ENCODE measurements at regions not wholly inside any gene's neighbourhood (a gene's known extent, or its start where the extent isn't known, plus 50 kb on each side); places are given as distances from the start of the nearest gene placed in this dataset.

DNA sequence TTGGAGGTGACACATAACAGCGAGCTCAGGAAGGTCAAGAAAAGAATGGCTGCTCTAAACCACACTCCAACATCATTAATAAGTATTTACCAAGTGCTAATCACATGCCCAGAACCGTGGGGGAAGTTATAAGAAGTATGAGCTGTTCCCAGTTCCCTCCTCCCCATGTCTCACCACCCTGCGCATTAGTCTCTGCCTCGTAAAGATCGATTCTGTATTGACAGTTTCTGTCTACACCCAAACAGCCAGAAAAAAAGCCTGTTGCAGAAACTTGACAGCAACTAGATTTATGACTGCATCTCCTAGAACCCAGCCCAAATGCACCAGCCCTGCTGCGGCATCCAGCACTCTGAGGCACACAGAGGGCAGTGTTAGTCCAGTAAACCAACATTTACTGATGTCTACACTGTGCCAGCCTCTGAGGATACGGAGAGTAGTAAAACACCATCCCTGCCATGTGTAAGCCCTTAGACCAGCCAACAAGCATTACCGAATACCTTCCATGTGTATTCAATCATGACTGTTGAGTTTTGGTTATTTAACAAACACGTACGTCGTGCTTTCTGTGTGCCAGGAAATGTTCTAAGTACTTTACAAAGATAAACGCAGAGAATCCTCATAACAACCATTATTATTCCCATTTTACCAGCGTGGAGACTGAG lies 63.6 kb upstream of the ZBTB40 start:
- FAIRE-seq (no peak), DNase-seq (ENCODE audit: low spot score) (no peak), ATAC-seq (no peak)
- H3K4me3 ChIP-seq (replicated peaks in 1 of 3; ENCODE audit: insufficient read depth in 1 of 3, low read depth in 2 of 3, low read length in 3 of 3): no peak overlapping the region
- no peaks in the 10 kb centered on the region for H3K4me1 ChIP-seq (ENCODE audit: insufficient read depth, low read length)
- BruUV-seq (replicated peaks): no TSS peak
- no peak overlapping the region for H3K4me2 ChIP-seq (ENCODE audit: low read depth, low read length)
- no peaks in the 10 kb centered on the region for H3K36me3 ChIP-seq (replicated peaks in 1 of 2; ENCODE audit: control insufficient read depth in 1 of 2, insufficient read depth in 2 of 2, low read length in 2 of 2)
- H4K20me1 ChIP-seq (ENCODE audit: insufficient read depth, low read length): no peaks in the 10 kb centered on the region
- no peak overlapping the region for H3K27ac ChIP-seq (ENCODE audit: extremely low read length, insufficient read depth, low read length)
- intact Hi-C loops (cut with micrococcal nuclease; ENCODE audit: unreplicated experiment) (no loop called here), in situ Hi-C loops (cut with HindIII; ENCODE audit: extremely low pct_ligation_motif_present, low pct_unique_long_range_greater_than_20kb) (no loop called here)
- CTCF ChIA-PET (ENCODE audit: low intra/inter-chr PET ratio, low total read pairs): no interaction called here
- peaks cover 6 to 67% of the 10 kb centered on the region in 2 experiments; a peak in 4 of 5 replicates for H3K27me3 ChIP-seq (ENCODE audit: control insufficient read depth in 1 of 2, insufficient read depth in 2 of 2, low read length in 2 of 2)
- no peaks in the 10 kb centered on the region for H3K9me3 ChIP-seq (ENCODE audit: low read length)
- no peaks in the 10 kb centered on the region for H3K79me2 ChIP-seq (ENCODE audit: insufficient read depth, low read length)
- H2AFZ ChIP-seq (ENCODE audit: low read length): no peak overlapping the region
- H3K9ac ChIP-seq (ENCODE audit: insufficient read depth, low read depth, low read length): no peak overlapping the region
- POLR2A ChIA-PET: no interaction called here
- 19% methylated on average over 13 of the region's 13 CpGs for WGBS (ENCODE audit: low lambda C conversion rate)
- TF ChIP-seq CBFB (CRISPR knock-in tag; IDR thresholded peaks at IDR 0.05) (no peak), AKAP8 (CRISPR knock-in tag; IDR thresholded peaks at IDR 0.05) (no peak), ZNF577 (CRISPR knock-in tag; IDR thresholded peaks at IDR 0.05; ENCODE audit: borderline replicate concordance, low read depth) (no peak), ARNTL (CRISPR knock-in tag; IDR thresholded peaks at IDR 0.05) (no peak), MEIS1 (CRISPR knock-in tag; IDR thresholded peaks at IDR 0.05; ENCODE audit: borderline replicate concordance) (no peak), HHEX (CRISPR knock-in tag; IDR thresholded peaks at IDR 0.05) (no peak), ATF7 (IDR thresholded peaks at IDR 0.05) (no peak), ATF7 (CRISPR knock-in tag; IDR thresholded peaks at IDR 0.05) (no peak), ZNF547 (CRISPR knock-in tag; IDR thresholded peaks at IDR 0.05) (no peak), ELF3 (CRISPR knock-in tag; IDR thresholded peaks at IDR 0.05) (no peak), SRSF4 (IDR thresholded peaks at IDR 0.05; ENCODE audit: low read depth, low read length, poor library complexity, severe bottlenecking) (no peak)
- TF ChIP-seq, protein P1, sequence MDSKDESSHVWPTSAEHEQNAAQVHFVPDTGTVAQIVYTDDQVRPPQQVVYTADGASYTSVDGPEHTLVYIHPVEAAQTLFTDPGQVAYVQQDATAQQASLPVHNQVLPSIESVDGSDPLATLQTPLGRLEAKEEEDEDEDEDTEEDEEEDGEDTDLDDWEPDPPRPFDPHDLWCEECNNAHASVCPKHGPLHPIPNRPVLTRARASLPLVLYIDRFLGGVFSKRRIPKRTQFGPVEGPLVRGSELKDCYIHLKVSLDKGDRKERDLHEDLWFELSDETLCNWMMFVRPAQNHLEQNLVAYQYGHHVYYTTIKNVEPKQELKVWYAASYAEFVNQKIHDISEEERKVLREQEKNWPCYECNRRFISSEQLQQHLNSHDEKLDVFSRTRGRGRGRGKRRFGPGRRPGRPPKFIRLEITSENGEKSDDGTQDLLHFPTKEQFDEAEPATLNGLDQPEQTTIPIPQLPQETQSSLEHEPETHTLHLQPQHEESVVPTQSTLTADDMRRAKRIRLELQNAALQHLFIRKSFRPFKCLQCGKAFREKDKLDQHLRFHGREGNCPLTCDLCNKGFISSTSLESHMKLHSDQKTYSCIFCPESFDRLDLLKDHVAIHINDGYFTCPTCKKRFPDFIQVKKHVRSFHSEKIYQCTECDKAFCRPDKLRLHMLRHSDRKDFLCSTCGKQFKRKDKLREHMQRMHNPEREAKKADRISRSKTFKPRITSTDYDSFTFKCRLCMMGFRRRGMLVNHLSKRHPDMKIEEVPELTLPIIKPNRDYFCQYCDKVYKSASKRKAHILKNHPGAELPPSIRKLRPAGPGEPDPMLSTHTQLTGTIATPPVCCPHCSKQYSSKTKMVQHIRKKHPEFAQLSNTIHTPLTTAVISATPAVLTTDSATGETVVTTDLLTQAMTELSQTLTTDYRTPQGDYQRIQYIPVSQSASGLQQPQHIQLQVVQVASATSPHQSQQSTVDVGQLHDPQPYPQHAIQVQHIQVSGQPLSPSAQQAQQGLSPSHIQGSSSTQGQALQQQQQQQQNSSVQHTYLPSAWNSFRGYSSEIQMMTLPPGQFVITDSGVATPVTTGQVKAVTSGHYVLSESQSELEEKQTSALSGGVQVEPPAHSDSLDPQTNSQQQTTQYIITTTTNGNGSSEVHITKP (CRISPR knock-in tag; IDR thresholded peaks at IDR 0.05; ENCODE audit: low read depth): no peak
- TF ChIP-seq, protein P2, sequence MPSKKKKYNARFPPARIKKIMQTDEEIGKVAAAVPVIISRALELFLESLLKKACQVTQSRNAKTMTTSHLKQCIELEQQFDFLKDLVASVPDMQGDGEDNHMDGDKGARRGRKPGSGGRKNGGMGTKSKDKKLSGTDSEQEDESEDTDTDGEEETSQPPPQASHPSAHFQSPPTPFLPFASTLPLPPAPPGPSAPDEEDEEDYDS (CRISPR knock-in tag; IDR thresholded peaks at IDR 0.05): no peak
- TF ChIP-seq, protein P3, sequence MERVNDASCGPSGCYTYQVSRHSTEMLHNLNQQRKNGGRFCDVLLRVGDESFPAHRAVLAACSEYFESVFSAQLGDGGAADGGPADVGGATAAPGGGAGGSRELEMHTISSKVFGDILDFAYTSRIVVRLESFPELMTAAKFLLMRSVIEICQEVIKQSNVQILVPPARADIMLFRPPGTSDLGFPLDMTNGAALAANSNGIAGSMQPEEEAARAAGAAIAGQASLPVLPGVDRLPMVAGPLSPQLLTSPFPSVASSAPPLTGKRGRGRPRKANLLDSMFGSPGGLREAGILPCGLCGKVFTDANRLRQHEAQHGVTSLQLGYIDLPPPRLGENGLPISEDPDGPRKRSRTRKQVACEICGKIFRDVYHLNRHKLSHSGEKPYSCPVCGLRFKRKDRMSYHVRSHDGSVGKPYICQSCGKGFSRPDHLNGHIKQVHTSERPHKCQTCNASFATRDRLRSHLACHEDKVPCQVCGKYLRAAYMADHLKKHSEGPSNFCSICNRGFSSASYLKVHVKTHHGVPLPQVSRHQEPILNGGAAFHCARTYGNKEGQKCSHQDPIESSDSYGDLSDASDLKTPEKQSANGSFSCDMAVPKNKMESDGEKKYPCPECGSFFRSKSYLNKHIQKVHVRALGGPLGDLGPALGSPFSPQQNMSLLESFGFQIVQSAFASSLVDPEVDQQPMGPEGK (CRISPR knock-in tag; IDR thresholded peaks at IDR 0.05): no peak
- TF ChIP-seq, protein P4, sequence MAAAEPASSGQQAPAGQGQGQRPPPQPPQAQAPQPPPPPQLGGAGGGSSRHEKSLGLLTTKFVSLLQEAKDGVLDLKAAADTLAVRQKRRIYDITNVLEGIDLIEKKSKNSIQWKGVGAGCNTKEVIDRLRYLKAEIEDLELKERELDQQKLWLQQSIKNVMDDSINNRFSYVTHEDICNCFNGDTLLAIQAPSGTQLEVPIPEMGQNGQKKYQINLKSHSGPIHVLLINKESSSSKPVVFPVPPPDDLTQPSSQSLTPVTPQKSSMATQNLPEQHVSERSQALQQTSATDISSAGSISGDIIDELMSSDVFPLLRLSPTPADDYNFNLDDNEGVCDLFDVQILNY (CRISPR knock-in tag; conservative IDR thresholded peaks at IDR 0.05): no peak
- TF ChIP-seq, protein P5, sequence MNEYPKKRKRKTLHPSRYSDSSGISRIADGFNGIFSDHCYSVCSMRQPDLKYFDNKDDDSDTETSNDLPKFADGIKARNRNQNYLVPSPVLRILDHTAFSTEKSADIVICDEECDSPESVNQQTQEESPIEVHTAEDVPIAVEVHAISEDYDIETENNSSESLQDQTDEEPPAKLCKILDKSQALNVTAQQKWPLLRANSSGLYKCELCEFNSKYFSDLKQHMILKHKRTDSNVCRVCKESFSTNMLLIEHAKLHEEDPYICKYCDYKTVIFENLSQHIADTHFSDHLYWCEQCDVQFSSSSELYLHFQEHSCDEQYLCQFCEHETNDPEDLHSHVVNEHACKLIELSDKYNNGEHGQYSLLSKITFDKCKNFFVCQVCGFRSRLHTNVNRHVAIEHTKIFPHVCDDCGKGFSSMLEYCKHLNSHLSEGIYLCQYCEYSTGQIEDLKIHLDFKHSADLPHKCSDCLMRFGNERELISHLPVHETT (CRISPR knock-in tag; conservative IDR thresholded peaks at IDR 0.05): no peak

Measured in HepG2 (cell line).